Activated B cell treated with CpG ODN at 0.5 μM for 24 hours (primary cell): ENCODE measurements at regions not wholly inside any gene's neighbourhood (a gene's known extent, or its start where the extent isn't known, plus 50 kb on each side); places are given as distances from the start of the nearest gene placed in this dataset.

Source experiments
- ATAC-seq: fragments of 200-7000 bp; cut with Tn5 transposase; one replicate; pipeline ENCODE4 v1.10.0; 2021; ENCODE audit warnings: low read depth, mild to moderate bottlenecking, moderate library complexity
- CTCF ChIA-PET: fragments of 350-600 bp; sonication (Branson Sonifier 250); formaldehyde crosslinking; loops from one replicate; lab custom pipeline; 2021; ENCODE audit warnings: antibody characterized with exemption; lab: Charles Lee
- POLR2A ChIA-PET: fragments of 350-600 bp; sonication (Branson Sonifier 250); formaldehyde crosslinking; loops from one replicate; lab custom pipeline; 2021; ENCODE audit warnings: antibody characterized with exemption; lab: Charles Lee
- DNase-seq: peaks from one replicate; pipeline ENCODE4 v3.0.0; 2022
- H3K27ac Mint-ChIP-seq: one replicate; pipeline ENCODE4 v1.8.0; 2020; ENCODE audit warnings: mixed read lengths
- H3K27me3 Mint-ChIP-seq: one replicate; pipeline ENCODE4 v1.8.0; 2021; ENCODE audit warnings: mixed read lengths
- H3K36me3 Mint-ChIP-seq: one replicate; pipeline ENCODE4 v1.8.0; 2021; ENCODE audit warnings: low read depth, mixed read lengths
- H3K4me1 Mint-ChIP-seq: one replicate; pipeline ENCODE4 v1.8.0; 2021; ENCODE audit warnings: mixed read lengths
- H3K4me3 Mint-ChIP-seq: one replicate; pipeline ENCODE4 v1.8.0; 2020; ENCODE audit warnings: mild to moderate bottlenecking, mixed read lengths
- H3K9me3 Mint-ChIP-seq: one replicate; pipeline ENCODE4 v1.8.0; 2020; ENCODE audit warnings: mixed read lengths
- intact Hi-C: fragments of 100-400 bp; cut with micrococcal nuclease; formaldehyde crosslinking; loops from one replicate; pipeline ENCODE4 v1.15.1; 2024
- TF ChIP-seq, protein P1 (sequence below): fragments of 200-600 bp; IDR thresholded peaks from one replicate; pipeline ENCODE4 v1.8.0; 2022; ENCODE audit warnings: antibody characterized with exemption, mild to moderate bottlenecking

DNA sequence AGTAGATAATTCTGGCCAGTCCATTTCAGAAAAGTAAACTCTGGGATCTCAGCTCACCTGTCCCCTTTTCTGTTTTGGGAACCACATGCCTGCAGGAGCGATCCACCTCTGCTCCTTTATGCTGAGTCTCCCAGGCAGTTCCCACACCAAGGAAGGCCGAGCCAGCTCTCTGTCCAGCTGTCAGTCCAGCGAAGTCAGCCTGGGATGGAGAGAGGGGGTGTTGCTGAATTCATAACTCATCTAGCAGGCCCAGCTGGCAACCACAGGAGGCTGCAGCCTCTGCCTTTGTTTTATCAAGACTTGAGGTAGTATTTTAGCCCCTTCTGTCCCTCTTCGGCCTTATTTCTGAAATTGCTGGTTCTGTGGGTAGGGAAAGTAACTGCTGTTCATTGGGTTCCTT lies 209.9 kb downstream of the ARL4C start:
- no peaks in the 10 kb centered on the region for H3K9me3 Mint-ChIP-seq
- no peak overlapping the region for H3K4me3 Mint-ChIP-seq
- TF ChIP-seq, protein P1, sequence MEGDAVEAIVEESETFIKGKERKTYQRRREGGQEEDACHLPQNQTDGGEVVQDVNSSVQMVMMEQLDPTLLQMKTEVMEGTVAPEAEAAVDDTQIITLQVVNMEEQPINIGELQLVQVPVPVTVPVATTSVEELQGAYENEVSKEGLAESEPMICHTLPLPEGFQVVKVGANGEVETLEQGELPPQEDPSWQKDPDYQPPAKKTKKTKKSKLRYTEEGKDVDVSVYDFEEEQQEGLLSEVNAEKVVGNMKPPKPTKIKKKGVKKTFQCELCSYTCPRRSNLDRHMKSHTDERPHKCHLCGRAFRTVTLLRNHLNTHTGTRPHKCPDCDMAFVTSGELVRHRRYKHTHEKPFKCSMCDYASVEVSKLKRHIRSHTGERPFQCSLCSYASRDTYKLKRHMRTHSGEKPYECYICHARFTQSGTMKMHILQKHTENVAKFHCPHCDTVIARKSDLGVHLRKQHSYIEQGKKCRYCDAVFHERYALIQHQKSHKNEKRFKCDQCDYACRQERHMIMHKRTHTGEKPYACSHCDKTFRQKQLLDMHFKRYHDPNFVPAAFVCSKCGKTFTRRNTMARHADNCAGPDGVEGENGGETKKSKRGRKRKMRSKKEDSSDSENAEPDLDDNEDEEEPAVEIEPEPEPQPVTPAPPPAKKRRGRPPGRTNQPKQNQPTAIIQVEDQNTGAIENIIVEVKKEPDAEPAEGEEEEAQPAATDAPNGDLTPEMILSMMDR = no peak
- ATAC-seq (no peak), DNase-seq (no peak)
- H3K27ac Mint-ChIP-seq = no peak overlapping the region
- peaks cover 33% of the 10 kb centered on the region for H3K27me3 Mint-ChIP-seq
- H3K36me3 Mint-ChIP-seq = no peaks in the 10 kb centered on the region
- peaks cover 35% of the 10 kb centered on the region for H3K4me1 Mint-ChIP-seq
- POLR2A ChIA-PET = no interaction called here
- CTCF ChIA-PET = interaction anchor here (5.1 kb wide), 1 partner anchor 210 kb away, joined by 59 read pairs; the partner anchor contains the start of gene ARL4C
- intact Hi-C loops = no loop called here

DNA sequence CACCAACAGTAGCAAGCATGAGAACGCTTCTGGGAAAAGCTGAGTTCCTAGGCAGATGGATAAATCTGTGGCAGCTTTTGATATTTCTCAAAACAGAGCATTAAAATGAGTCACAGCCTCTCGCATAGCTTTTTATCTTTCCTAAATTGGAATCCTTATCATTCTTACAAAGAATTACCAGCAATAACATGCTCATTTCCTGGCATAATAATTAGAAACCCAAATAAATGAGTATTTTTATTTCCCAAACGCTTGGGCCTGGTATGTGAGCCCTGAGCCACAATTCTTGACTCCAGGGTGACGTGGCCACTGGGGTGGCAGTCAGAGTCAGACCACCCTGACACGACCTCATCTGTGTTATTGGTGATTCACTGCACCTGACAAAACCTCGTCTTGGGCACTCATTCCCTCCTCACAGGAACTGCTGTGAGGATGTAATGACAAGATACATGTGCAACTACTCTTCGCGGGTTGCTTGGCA lies 210.7 kb downstream of the ARL4C start:
- no peak overlapping the region for H3K27ac Mint-ChIP-seq
- no peaks in the 10 kb centered on the region for H3K36me3 Mint-ChIP-seq
- TF ChIP-seq, protein P1 = no peak
- ChIA-PET CTCF (interaction anchor here (0.8 to 1.7 kb wide), 4 partner anchors 138 to 216 kb away, joined by 3 to 5 read pairs (median 3); no protein-coding TSS in a partner anchor), POLR2A (no interaction called here)
- H3K27me3 Mint-ChIP-seq = peaks cover 33% of the 10 kb centered on the region
- no peaks in the 10 kb centered on the region for H3K9me3 Mint-ChIP-seq
- peaks cover 27% of the 10 kb centered on the region for H3K4me1 Mint-ChIP-seq
- no peak for ATAC-seq
- DNase-seq = no peak
- intact Hi-C loops = no loop called here
- no peak overlapping the region for H3K4me3 Mint-ChIP-seq

DNA sequence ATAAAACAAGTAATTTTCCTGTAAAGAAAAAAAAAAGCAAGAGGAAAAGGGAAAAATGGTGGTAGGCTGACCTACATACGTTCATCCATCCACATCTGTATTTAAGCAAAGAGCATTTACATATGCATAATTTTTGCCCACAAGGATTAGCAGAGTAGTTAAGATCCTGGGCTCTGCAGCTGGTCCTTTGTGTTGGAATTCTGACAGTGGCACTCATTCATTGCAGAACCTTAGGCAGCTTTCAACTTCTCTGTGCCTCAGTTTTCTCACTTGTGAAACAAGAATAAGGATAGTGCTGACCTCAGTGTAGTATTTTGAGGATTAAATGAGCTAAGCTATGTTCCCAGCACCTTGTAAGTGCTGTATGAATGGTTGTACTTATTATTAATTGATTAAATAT lies 211.3 kb downstream of the ARL4C start:
- TF ChIP-seq, protein P1 = no peak
- H3K27ac Mint-ChIP-seq = no peak overlapping the region
- H3K36me3 Mint-ChIP-seq = no peaks in the 10 kb centered on the region
- H3K27me3 Mint-ChIP-seq = peaks cover 39% of the 10 kb centered on the region
- no peak overlapping the region for H3K4me3 Mint-ChIP-seq
- intact Hi-C loops = no loop called here
- POLR2A ChIA-PET = no interaction called here
- CTCF ChIA-PET = interaction anchor here (0.8 to 1.7 kb wide), 4 partner anchors 138 to 217 kb away, joined by 3 to 5 read pairs (median 3); no protein-coding TSS in a partner anchor
- H3K9me3 Mint-ChIP-seq = no peaks in the 10 kb centered on the region
- peaks cover 21% of the 10 kb centered on the region for H3K4me1 Mint-ChIP-seq
- ATAC-seq (no peak), DNase-seq (no peak)

DNA sequence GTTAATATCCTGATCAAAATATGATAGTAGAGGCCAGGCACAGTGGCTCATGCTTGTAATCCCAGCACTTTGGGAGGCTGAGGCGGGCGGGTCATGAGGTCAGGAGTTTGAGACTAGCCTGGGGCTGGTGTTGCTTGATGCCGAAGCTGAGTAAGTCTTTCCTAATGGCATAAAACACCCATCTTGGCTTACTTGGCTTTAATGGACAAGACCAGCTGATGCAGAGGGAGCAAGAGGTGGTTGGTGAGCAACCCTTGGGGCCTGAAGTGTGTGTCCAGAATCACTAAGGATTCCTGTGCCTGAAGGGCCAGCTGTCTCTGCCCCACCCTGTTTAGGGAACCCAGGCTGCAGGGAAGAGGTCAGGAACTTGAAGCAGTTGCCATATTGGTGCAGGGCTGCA lies 217.2 kb downstream of the ARL4C start:
- DNase-seq (no peak), ATAC-seq (no peak)
- H3K36me3 Mint-ChIP-seq = no peaks in the 10 kb centered on the region
- peaks cover 4% of the 10 kb centered on the region for H3K9me3 Mint-ChIP-seq
- H3K27me3 Mint-ChIP-seq = peaks cover 48% of the 10 kb centered on the region
- no peak overlapping the region for H3K27ac Mint-ChIP-seq
- TF ChIP-seq, protein P1 = no peak
- ChIA-PET CTCF (no interaction called here), POLR2A (interaction anchor here (0.6 kb wide), 1 partner anchor 1623 kb away, joined by 4 read pairs; no protein-coding TSS in a partner anchor)
- H3K4me3 Mint-ChIP-seq = no peak overlapping the region
- intact Hi-C loops = no loop called here
- H3K4me1 Mint-ChIP-seq = no peaks in the 10 kb centered on the region

DNA sequence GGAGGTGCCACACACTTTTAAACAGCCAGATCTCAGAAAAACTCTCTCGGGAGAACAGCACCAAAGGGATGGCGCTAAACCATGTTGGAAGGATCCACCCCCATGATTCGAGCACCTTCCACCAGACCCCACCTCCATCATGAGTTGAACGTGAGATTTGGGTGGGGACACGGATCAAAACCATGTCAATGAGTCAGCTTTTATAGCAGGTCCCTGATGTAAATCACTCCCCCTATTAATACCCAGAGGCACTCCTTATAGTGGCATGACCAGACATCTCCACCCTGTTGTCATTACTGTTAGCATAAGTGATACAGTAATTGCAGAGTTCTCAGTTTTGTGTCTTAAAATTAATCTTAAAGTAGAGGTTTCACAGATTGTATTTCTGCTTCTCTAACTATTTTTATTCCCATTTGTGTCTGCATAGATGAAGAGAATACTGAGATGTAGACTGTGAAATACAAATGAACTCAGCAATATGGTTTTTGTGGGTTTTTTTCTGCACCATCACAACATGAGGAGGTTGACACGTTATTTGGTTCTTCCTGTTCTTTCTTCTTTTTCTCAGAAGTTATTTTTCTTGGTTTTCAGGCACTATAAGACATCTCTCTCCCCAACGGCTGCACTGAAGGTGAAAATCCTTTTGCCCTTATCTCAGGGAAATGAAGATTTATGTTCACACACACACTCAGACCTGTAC lies 218.2 kb downstream of the ARL4C start:
- no peak for DNase-seq
- intact Hi-C loops = no loop called here
- TF ChIP-seq, protein P1 = no peak
- H3K27me3 Mint-ChIP-seq = peaks cover 48% of the 10 kb centered on the region
- H3K9me3 Mint-ChIP-seq = peaks cover 4% of the 10 kb centered on the region
- H3K27ac Mint-ChIP-seq = no peak overlapping the region
- no peaks in the 10 kb centered on the region for H3K4me1 Mint-ChIP-seq
- ChIA-PET CTCF (no interaction called here), POLR2A (no interaction called here)
- no peaks in the 10 kb centered on the region for H3K36me3 Mint-ChIP-seq
- no peak overlapping the region for H3K4me3 Mint-ChIP-seq
- no peak for ATAC-seq
